NCI-H69 (cell line): ENCODE measurements at regions not wholly inside any gene's neighbourhood (a gene's known extent, or its start where the extent isn't known, plus 50 kb on each side); places are given as distances from the start of the nearest gene placed in this dataset.
"Not testable (repeated sequence)": the region's sequence is repeated elsewhere in the genome, so short reads cannot be mapped to it uniquely, and the experiment has no call there.

Experiments
- DNase-seq: peaks from one replicate; lab custom pipeline; 2025; lab: John Stamatoyannopoulos, UW

- DNase-seq: no peak
Measured at GRCh38 chr5:68991279-68992084, 102.3 kb upstream of the SLC30A5 start.

GRCh38 chr5:68994645-68995044 is 99.2 kb upstream of the SLC30A5 start:
- DNase-seq: no peak

- DNase-seq: no peak
Measured at GRCh38 chr5:68995845-68996545, 97.8 kb upstream of the SLC30A5 start.

GRCh38 chr5:68999181-68999580 is 94.6 kb upstream of the SLC30A5 start:
- DNase-seq: no peak

- no peak for DNase-seq
Measured at GRCh38 chr5:69000216-69000919, 93.4 kb upstream of the SLC30A5 start.

GRCh38 chr5:69000949-69001348 is 92.9 kb upstream of the SLC30A5 start:
- no peak for DNase-seq

- no peak for DNase-seq
Measured at GRCh38 chr5:69001627-69002026, 92.2 kb upstream of the SLC30A5 start.

- no peak for DNase-seq
Measured at GRCh38 chr5:69004127-69004526, 89.7 kb upstream of the SLC30A5 start.

- DNase-seq: no peak
Measured at GRCh38 chr5:69004676-69005075, 89.1 kb upstream of the SLC30A5 start.

- DNase-seq: no peak
Measured at GRCh38 chr5:69006030-69006429, 87.8 kb upstream of the SLC30A5 start.

GRCh38 chr5:69007163-69007562 is 86.7 kb upstream of the SLC30A5 start:
- DNase-seq: peak; percentile 67

- peak; percentile 83 for DNase-seq
Measured at GRCh38 chr5:69007726-69008368, 86.0 kb upstream of the SLC30A5 start.

GRCh38 chr5:69010476-69010875 is 83.3 kb upstream of the SLC30A5 start:
- DNase-seq: no peak

- no peak for DNase-seq
Measured at GRCh38 chr5:69011910-69012309, 81.9 kb upstream of the SLC30A5 start.

- DNase-seq: no peak
Measured at GRCh38 chr5:69013481-69013880, 80.3 kb upstream of the SLC30A5 start.

- not testable (repeated sequence) for DNase-seq
Measured at GRCh38 chr5:69014007-69014406, 79.8 kb upstream of the SLC30A5 start.

- no peak for DNase-seq
Measured at GRCh38 chr5:69019668-69020375, 74.0 kb upstream of the SLC30A5 start.

- DNase-seq: peak; percentile 82
Measured at GRCh38 chr5:69024241-69024651, 69.6 kb upstream of the SLC30A5 start.

GRCh38 chr5:69029292-69029691 is 64.5 kb upstream of the SLC30A5 start:
- DNase-seq: no peak

GRCh38 chr5:69030358-69031062 is 63.3 kb upstream of the SLC30A5 start:
- DNase-seq: peak; percentile 89

GRCh38 chr5:69032009-69032408 is 61.8 kb upstream of the SLC30A5 start:
- peak; percentile 50 for DNase-seq
